IMR-90 (cell line): ENCODE measurements at regions not wholly inside any gene's neighbourhood (a gene's known extent, or its start where the extent isn't known, plus 50 kb on each side); places are given as distances from the start of the nearest gene placed in this dataset.

ENCODE experiments used
- ATAC-seq: fragments of 200-7000 bp; cut with Tn5 transposase; 2 replicates; pipeline ENCODE4 v1.9.1; 2020; ENCODE audit warnings: low read depth, mild to moderate bottlenecking, moderate library complexity
- BruUV-seq: library from RNA; stranded (reverse); fragments of 400-500 nt; replicated peaks from 2 replicates; lab custom pipeline; 2021; lab: Mats Ljungman, UMichigan
- CTCF ChIA-PET: fragments of 300-600 bp; formaldehyde crosslinking; extraction: SDS; loops from one replicate; lab custom pipeline; 2021; ENCODE audit warnings: antibody characterized with exemption; lab: Yijun Ruan, JAX
- POLR2A ChIA-PET: fragments of 300-600 bp; sonication (Branson Sonifier 250); formaldehyde crosslinking; loops from one replicate; lab custom pipeline; 2022; ENCODE audit warnings: antibody characterized with exemption; ENCODE audit not compliant: unreplicated experiment; lab: Charles Lee
- DNase-seq: peaks from one replicate; pipeline ENCODE4 v3.0.0; 2013
- H2AFZ ChIP-seq: replicated peaks from 2 replicates; pipeline ENCODE3; 2013; ENCODE audit warnings: low read length, mild to moderate bottlenecking; ENCODE audit not compliant: poor library complexity
- H2AK5ac ChIP-seq: 2 replicates; pipeline ENCODE4 v1.6.1; 2013; ENCODE audit warnings: low read depth, low read length, inconsistent platforms
- H2AK9ac ChIP-seq: replicated peaks from 2 replicates; pipeline ENCODE3; 2013; ENCODE audit warnings: mild to moderate bottlenecking, low read depth, low read length, moderate library complexity; ENCODE audit not compliant: poor library complexity
- H2BK120ac ChIP-seq: 2 replicates; pipeline ENCODE4 v1.6.1; 2013; ENCODE audit warnings: low read depth, low read length, inconsistent platforms
- H2BK15ac ChIP-seq: 3 replicates; pipeline ENCODE4 v1.6.1; 2013; ENCODE audit warnings: low read depth, low read length, inconsistent platforms
- H2BK20ac ChIP-seq: 2 replicates; pipeline ENCODE4 v1.6.1; 2013; ENCODE audit warnings: low read depth, mild to moderate bottlenecking, inconsistent platforms, low read length, moderate library complexity
- H2BK5ac ChIP-seq: 2 replicates; pipeline ENCODE4 v1.6.1; 2013; ENCODE audit warnings: mild to moderate bottlenecking, low read depth, low read length, inconsistent platforms; ENCODE audit not compliant: poor library complexity, severe bottlenecking
- H3K14ac ChIP-seq: replicated peaks from 2 replicates; pipeline ENCODE4 v1.6.1; 2013; ENCODE audit warnings: low read depth, low read length, inconsistent platforms
- H3K18ac ChIP-seq: 2 replicates; pipeline ENCODE4 v1.6.1; 2013; ENCODE audit warnings: low read depth, low read length, control low read depth
- H3K23ac ChIP-seq: 2 replicates; pipeline ENCODE4 v1.6.1; 2013; ENCODE audit warnings: low read depth, low read length, inconsistent platforms
- H3K27ac ChIP-seq: 2 replicates; pipeline ENCODE4 v1.5.1; 2013; ENCODE audit warnings: mild to moderate bottlenecking, control low read depth, low read length; ENCODE audit not compliant: insufficient read depth
- H3K27me3 ChIP-seq: 2 replicates; pipeline ENCODE4 v1.6.1; 2013; ENCODE audit warnings: low read length; ENCODE audit not compliant: control insufficient read depth, insufficient read depth
- H3K36me3 ChIP-seq: 2 replicates; pipeline ENCODE4 v1.6.1; 2013; ENCODE audit warnings: low read length, mixed read lengths; ENCODE audit not compliant: control insufficient read depth, insufficient read depth
- H3K4ac ChIP-seq: 2 replicates; pipeline ENCODE4 v1.6.1; 2013; ENCODE audit warnings: low read depth, low read length, inconsistent platforms
- H3K4me1 ChIP-seq: 2 replicates; pipeline ENCODE4 v1.6.1; 2013; ENCODE audit warnings: low read length, mixed read lengths; ENCODE audit not compliant: control insufficient read depth, insufficient read depth
- H3K4me2 ChIP-seq: 2 replicates; pipeline ENCODE4 v1.6.1; 2013; ENCODE audit warnings: low read depth, mild to moderate bottlenecking, control low read depth, low read length, moderate library complexity
- H3K4me3 ChIP-seq: 2 replicates; pipeline ENCODE4 v1.5.1; 2013; ENCODE audit warnings: low read depth, mild to moderate bottlenecking, control low read depth, low read length, moderate library complexity; ENCODE audit not compliant: insufficient read depth
- H3K56ac ChIP-seq: 2 replicates; pipeline ENCODE4 v1.6.1; 2013; ENCODE audit warnings: low read length, inconsistent platforms; ENCODE audit not compliant: insufficient read depth; ENCODE audit errors: extremely low read depth
- H3K79me1 ChIP-seq, 2 experiments: 2 replicates each; pipeline ENCODE4 v1.6.1; 2013; ENCODE audit warnings: low read length in 2 of 2, inconsistent platforms in 1 of 2, low read depth in 1 of 2
- H3K9ac ChIP-seq: 2 replicates; pipeline ENCODE4 v1.6.1; 2013; ENCODE audit warnings: low read depth, low read length, control low read depth
- H3K9me1 ChIP-seq: 2 replicates; pipeline ENCODE4 v1.6.1; 2013; ENCODE audit warnings: low read length, inconsistent platforms; ENCODE audit not compliant: insufficient read depth
- H3K9me3 ChIP-seq: 2 replicates; pipeline ENCODE4 v1.6.1; 2013; ENCODE audit warnings: low read length; ENCODE audit not compliant: control insufficient read depth, insufficient read depth
- H4K20me1 ChIP-seq: 2 replicates; pipeline ENCODE4 v1.6.1; 2013; ENCODE audit warnings: low read length, inconsistent platforms; ENCODE audit not compliant: insufficient read depth
- H4K5ac ChIP-seq: 2 replicates; pipeline ENCODE4 v1.6.1; 2013; ENCODE audit warnings: mild to moderate bottlenecking, low read depth, low read length, control low read depth
- H4K8ac ChIP-seq, 2 experiments: 2 replicates each; pipeline ENCODE4 v1.6.1; 2013; ENCODE audit warnings: low read depth in 2 of 2, low read length in 2 of 2, control low read depth in 1 of 2, inconsistent platforms in 1 of 2
- H4K91ac ChIP-seq: 2 replicates; pipeline ENCODE4 v1.6.1; 2013; ENCODE audit warnings: low read depth, low read length, inconsistent platforms; ENCODE audit not compliant: insufficient read depth
- BHLHE40 ChIP-seq: fragments of 150-350 bp; IDR thresholded peaks from 2 replicates; pipeline ENCODE4 v1.6.1; 2016; ENCODE audit warnings: mild to moderate bottlenecking, low read depth, low read length
- CEBPB ChIP-seq: IDR thresholded peaks from 2 replicates; pipeline ENCODE4 v1.6.1; 2012; ENCODE audit warnings: low read depth, low read length, improper control_type of control experiment
- CHD1 ChIP-seq: IDR thresholded peaks from 2 replicates; pipeline ENCODE4 v1.6.1; 2012; ENCODE audit warnings: low read depth, low read length, improper control_type of control experiment
- FOS ChIP-seq: fragments of 150-350 bp; IDR thresholded peaks from 2 replicates; pipeline ENCODE4 v1.6.1; 2016; ENCODE audit warnings: low read depth, low read length
- MAFK ChIP-seq: IDR thresholded peaks from 2 replicates; pipeline ENCODE4 v1.6.1; 2012; ENCODE audit warnings: low read depth, low read length, improper control_type of control experiment
- MAZ ChIP-seq: IDR thresholded peaks from 2 replicates; pipeline ENCODE4 v1.6.1; 2012; ENCODE audit warnings: low read depth, mild to moderate bottlenecking, low read length, improper control_type of control experiment, moderate library complexity, borderline replicate concordance
- MXI1 ChIP-seq: IDR thresholded peaks from 2 replicates; pipeline ENCODE4 v1.6.1; 2012; ENCODE audit warnings: low read depth, mild to moderate bottlenecking, low read length, moderate library complexity, borderline replicate concordance
- NFE2L2 ChIP-seq: fragments of 150-350 bp; IDR thresholded peaks from 2 replicates; pipeline ENCODE4 v1.6.1; 2016; ENCODE audit warnings: low read depth, mild to moderate bottlenecking, low read length
- POLR2A ChIP-seq: IDR thresholded peaks from 2 replicates; pipeline ENCODE4 v1.6.1; 2012; ENCODE audit warnings: mild to moderate bottlenecking, low read depth, low read length
- RAD21 ChIP-seq: IDR thresholded peaks from 2 replicates; pipeline ENCODE4 v1.6.1; 2012; ENCODE audit warnings: low read length, improper control_type of control experiment
- RCOR1 ChIP-seq: IDR thresholded peaks from 2 replicates; pipeline ENCODE4 v1.6.1; 2012; ENCODE audit warnings: mild to moderate bottlenecking, low read length, improper control_type of control experiment; ENCODE audit not compliant: insufficient replicate concordance
- RFX5 ChIP-seq: IDR thresholded peaks from 2 replicates; pipeline ENCODE4 v1.8.0; 2012; ENCODE audit warnings: low read depth, mild to moderate bottlenecking, low read length, moderate library complexity
- SMC3 ChIP-seq: fragments of 150-350 bp; IDR thresholded peaks from 2 replicates; pipeline ENCODE4 v1.6.1; 2016; ENCODE audit warnings: low read depth, mild to moderate bottlenecking, antibody characterized with exemption, low read length, moderate library complexity
- WGBS, 2 experiments: methylation state at CpG; one replicate each; pipeline versions ENCODE4 v1.1.5 to v1.1.7; 2013; ENCODE audit warnings: missing lambda C conversion rate in 2 of 2; ENCODE audit not compliant: insufficient read length in 1 of 2; ENCODE audit errors: extremely low coverage in 2 of 2; 5-methylcytosine and 5-hydroxymethylcytosine counted together
- dilution Hi-C: fragments of 300-500 bp; cut with HindIII; formaldehyde crosslinking; loops from one replicate; pipeline ENCODE4 v1.14.3; 2018; ENCODE audit warnings: low sequenced_read_pairs; ENCODE audit not compliant: unreplicated experiment
- in situ Hi-C: fragments of 300-500 bp; cut with MboI; formaldehyde crosslinking; loops from 3 replicates; pipeline ENCODE4 v1.14.3; 2019; ENCODE audit warnings: low sequenced_read_pairs, inconsistent platforms, mixed read lengths
- intact Hi-C: fragments of 100-400 bp; cut with micrococcal nuclease; formaldehyde crosslinking; loops from 2 replicates; pipeline ENCODE4 v1.10.0; 2022
- TF ChIP-seq, protein P1 (sequence below): fragments of 150-350 bp; IDR thresholded peaks from 2 replicates; pipeline ENCODE4 v1.6.1; 2017; ENCODE audit warnings: mild to moderate bottlenecking, antibody characterized with exemption, low read length, low read depth
- TF ChIP-seq, protein P2 (sequence below): conservative IDR thresholded peaks from 2 replicates; pipeline ENCODE4 v1.5.1; 2012; ENCODE audit warnings: mild to moderate bottlenecking, low read depth, low read length, improper control_type of control experiment
- TF ChIP-seq, protein P3 (sequence below): fragments of 150-350 bp; IDR thresholded peaks from 2 replicates; pipeline ENCODE4 v1.6.1; 2016; ENCODE audit warnings: low read depth, mild to moderate bottlenecking, low read length, moderate library complexity, borderline replicate concordance

DNA sequence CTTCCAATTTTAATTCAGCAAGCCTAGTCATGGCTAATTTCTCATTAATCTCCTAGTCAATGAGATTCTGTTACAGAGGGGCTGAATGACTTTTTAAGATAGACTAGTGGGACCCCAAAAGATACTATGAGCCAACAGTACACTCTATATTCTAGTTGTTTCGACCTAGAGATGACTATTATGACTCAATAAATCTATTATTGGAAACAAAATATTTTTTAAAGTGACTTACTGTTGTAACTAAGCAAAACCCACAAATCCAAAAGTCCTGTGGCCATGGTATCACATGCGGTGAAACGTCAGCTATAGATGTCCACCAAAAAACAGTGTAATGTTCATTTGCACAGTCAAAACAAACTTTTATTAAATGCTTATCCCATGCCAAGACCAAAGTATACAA is 95.3 kb upstream of the ADO start:
- Histone ChIP-seq H2AFZ (no peak overlapping the region), H4K20me1 (no peaks in the 10 kb centered on the region), H3K9me1 (no peaks in the 10 kb centered on the region), H3K79me1 (no peaks in the 10 kb centered on the region), H2BK120ac (no peak overlapping the region), H3K27me3 (peaks cover 3% of the 10 kb centered on the region), H2BK5ac (no peak overlapping the region), H4K8ac (no peak overlapping the region), H4K5ac (no peak overlapping the region), H3K9ac (no peak overlapping the region), H3K4me1 (no peaks in the 10 kb centered on the region), H2BK15ac (no peak overlapping the region), H2AK5ac (no peak overlapping the region), H3K4ac (no peak overlapping the region), H2BK20ac (no peak overlapping the region), H3K27ac (no peak overlapping the region), H3K36me3 (no peaks in the 10 kb centered on the region), H3K4me3 (no peak overlapping the region), H4K91ac (no peak overlapping the region), H3K4me2 (no peak overlapping the region), H3K18ac (no peak overlapping the region), H3K14ac (no peak overlapping the region), H2AK9ac (no peak overlapping the region), H3K9me3 (no peaks in the 10 kb centered on the region), H3K23ac (no peak overlapping the region), H3K56ac (no peak overlapping the region)
- POLR2A ChIA-PET, result no interaction called here
- dilution Hi-C loops (no loop called here), in situ Hi-C loops (no loop called here), intact Hi-C loops (no loop called here)
- TF ChIP-seq BHLHE40, result no peak
- no peak for TF ChIP-seq SMC3
- TF ChIP-seq, protein P1, sequence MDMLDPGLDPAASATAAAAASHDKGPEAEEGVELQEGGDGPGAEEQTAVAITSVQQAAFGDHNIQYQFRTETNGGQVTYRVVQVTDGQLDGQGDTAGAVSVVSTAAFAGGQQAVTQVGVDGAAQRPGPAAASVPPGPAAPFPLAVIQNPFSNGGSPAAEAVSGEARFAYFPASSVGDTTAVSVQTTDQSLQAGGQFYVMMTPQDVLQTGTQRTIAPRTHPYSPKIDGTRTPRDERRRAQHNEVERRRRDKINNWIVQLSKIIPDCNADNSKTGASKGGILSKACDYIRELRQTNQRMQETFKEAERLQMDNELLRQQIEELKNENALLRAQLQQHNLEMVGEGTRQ, result no peak
- TF ChIP-seq, protein P2, sequence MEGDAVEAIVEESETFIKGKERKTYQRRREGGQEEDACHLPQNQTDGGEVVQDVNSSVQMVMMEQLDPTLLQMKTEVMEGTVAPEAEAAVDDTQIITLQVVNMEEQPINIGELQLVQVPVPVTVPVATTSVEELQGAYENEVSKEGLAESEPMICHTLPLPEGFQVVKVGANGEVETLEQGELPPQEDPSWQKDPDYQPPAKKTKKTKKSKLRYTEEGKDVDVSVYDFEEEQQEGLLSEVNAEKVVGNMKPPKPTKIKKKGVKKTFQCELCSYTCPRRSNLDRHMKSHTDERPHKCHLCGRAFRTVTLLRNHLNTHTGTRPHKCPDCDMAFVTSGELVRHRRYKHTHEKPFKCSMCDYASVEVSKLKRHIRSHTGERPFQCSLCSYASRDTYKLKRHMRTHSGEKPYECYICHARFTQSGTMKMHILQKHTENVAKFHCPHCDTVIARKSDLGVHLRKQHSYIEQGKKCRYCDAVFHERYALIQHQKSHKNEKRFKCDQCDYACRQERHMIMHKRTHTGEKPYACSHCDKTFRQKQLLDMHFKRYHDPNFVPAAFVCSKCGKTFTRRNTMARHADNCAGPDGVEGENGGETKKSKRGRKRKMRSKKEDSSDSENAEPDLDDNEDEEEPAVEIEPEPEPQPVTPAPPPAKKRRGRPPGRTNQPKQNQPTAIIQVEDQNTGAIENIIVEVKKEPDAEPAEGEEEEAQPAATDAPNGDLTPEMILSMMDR, result no peak
- TF ChIP-seq, protein P3, sequence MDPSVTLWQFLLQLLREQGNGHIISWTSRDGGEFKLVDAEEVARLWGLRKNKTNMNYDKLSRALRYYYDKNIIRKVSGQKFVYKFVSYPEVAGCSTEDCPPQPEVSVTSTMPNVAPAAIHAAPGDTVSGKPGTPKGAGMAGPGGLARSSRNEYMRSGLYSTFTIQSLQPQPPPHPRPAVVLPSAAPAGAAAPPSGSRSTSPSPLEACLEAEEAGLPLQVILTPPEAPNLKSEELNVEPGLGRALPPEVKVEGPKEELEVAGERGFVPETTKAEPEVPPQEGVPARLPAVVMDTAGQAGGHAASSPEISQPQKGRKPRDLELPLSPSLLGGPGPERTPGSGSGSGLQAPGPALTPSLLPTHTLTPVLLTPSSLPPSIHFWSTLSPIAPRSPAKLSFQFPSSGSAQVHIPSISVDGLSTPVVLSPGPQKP, result no peak
- no peak for TF ChIP-seq CHD1
- TF ChIP-seq POLR2A, result no peak
- no peak for TF ChIP-seq RCOR1
- no peak for TF ChIP-seq NFE2L2
- no peak for TF ChIP-seq MXI1
- no peak for TF ChIP-seq RFX5
- no peak for TF ChIP-seq MAFK
- no peak for TF ChIP-seq MAZ
- no peak for TF ChIP-seq RAD21
- no peak for TF ChIP-seq FOS
- TF ChIP-seq CEBPB, result no peak
- CTCF ChIA-PET, result no interaction called here
- no peak for DNase-seq
- BruUV-seq, result no TSS peak
- ATAC-seq, result no peak
- WGBS, 2 experiments, result no CpG with 5 or more reads among the region's 3 CpGs
